H1 (cell line): ENCODE measurements at regions not wholly inside any gene's neighbourhood (a gene's known extent, or its start where the extent isn't known, plus 50 kb on each side); places are given as distances from the start of the nearest gene placed in this dataset.

Experiments
- TF ChIP-seq, protein P1 (sequence below): fragments of 300-600 bp; sonication (generic); IDR thresholded peaks from 2 replicates; pipeline ENCODE4 v1.7.1; 2012; ENCODE audit warnings: low read length, moderate library complexity, mild to moderate bottlenecking, inconsistent platforms; ENCODE audit not compliant: insufficient replicate concordance

- TF ChIP-seq, protein P1, sequence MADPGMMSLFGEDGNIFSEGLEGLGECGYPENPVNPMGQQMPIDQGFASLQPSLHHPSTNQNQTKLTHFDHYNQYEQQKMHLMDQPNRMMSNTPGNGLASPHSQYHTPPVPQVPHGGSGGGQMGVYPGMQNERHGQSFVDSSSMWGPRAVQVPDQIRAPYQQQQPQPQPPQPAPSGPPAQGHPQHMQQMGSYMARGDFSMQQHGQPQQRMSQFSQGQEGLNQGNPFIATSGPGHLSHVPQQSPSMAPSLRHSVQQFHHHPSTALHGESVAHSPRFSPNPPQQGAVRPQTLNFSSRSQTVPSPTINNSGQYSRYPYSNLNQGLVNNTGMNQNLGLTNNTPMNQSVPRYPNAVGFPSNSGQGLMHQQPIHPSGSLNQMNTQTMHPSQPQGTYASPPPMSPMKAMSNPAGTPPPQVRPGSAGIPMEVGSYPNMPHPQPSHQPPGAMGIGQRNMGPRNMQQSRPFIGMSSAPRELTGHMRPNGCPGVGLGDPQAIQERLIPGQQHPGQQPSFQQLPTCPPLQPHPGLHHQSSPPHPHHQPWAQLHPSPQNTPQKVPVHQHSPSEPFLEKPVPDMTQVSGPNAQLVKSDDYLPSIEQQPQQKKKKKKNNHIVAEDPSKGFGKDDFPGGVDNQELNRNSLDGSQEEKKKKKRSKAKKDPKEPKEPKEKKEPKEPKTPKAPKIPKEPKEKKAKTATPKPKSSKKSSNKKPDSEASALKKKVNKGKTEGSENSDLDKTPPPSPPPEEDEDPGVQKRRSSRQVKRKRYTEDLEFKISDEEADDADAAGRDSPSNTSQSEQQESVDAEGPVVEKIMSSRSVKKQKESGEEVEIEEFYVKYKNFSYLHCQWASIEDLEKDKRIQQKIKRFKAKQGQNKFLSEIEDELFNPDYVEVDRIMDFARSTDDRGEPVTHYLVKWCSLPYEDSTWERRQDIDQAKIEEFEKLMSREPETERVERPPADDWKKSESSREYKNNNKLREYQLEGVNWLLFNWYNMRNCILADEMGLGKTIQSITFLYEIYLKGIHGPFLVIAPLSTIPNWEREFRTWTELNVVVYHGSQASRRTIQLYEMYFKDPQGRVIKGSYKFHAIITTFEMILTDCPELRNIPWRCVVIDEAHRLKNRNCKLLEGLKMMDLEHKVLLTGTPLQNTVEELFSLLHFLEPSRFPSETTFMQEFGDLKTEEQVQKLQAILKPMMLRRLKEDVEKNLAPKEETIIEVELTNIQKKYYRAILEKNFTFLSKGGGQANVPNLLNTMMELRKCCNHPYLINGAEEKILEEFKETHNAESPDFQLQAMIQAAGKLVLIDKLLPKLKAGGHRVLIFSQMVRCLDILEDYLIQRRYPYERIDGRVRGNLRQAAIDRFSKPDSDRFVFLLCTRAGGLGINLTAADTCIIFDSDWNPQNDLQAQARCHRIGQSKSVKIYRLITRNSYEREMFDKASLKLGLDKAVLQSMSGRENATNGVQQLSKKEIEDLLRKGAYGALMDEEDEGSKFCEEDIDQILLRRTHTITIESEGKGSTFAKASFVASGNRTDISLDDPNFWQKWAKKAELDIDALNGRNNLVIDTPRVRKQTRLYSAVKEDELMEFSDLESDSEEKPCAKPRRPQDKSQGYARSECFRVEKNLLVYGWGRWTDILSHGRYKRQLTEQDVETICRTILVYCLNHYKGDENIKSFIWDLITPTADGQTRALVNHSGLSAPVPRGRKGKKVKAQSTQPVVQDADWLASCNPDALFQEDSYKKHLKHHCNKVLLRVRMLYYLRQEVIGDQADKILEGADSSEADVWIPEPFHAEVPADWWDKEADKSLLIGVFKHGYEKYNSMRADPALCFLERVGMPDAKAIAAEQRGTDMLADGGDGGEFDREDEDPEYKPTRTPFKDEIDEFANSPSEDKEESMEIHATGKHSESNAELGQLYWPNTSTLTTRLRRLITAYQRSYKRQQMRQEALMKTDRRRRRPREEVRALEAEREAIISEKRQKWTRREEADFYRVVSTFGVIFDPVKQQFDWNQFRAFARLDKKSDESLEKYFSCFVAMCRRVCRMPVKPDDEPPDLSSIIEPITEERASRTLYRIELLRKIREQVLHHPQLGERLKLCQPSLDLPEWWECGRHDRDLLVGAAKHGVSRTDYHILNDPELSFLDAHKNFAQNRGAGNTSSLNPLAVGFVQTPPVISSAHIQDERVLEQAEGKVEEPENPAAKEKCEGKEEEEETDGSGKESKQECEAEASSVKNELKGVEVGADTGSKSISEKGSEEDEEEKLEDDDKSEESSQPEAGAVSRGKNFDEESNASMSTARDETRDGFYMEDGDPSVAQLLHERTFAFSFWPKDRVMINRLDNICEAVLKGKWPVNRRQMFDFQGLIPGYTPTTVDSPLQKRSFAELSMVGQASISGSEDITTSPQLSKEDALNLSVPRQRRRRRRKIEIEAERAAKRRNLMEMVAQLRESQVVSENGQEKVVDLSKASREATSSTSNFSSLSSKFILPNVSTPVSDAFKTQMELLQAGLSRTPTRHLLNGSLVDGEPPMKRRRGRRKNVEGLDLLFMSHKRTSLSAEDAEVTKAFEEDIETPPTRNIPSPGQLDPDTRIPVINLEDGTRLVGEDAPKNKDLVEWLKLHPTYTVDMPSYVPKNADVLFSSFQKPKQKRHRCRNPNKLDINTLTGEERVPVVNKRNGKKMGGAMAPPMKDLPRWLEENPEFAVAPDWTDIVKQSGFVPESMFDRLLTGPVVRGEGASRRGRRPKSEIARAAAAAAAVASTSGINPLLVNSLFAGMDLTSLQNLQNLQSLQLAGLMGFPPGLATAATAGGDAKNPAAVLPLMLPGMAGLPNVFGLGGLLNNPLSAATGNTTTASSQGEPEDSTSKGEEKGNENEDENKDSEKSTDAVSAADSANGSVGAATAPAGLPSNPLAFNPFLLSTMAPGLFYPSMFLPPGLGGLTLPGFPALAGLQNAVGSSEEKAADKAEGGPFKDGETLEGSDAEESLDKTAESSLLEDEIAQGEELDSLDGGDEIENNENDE = no peak
These were observed 154.9 kb upstream of the PLEKHG7 start (continued) for GRCh38 chr12:92547906-92548305.
